ENCODE measurements at regions not wholly inside any gene's neighbourhood (a gene's known extent, or its start where the extent isn't known, plus 50 kb on each side); places are given as distances from the start of the nearest gene placed in this dataset.
"Not testable (repeated sequence)": the region's sequence is repeated elsewhere in the genome, so short reads cannot be mapped to it uniquely, and the experiment has no call there.

- no peak for DNase-seq
These were observed 713.9 kb downstream of the GATA3 start for GRCh38 chr10:8768341-8768740.

- no peak for DNase-seq
These were observed 714.4 kb downstream of the GATA3 start for GRCh38 chr10:8768852-8769251.

GRCh38 chr10:8776926-8777622, 722.6 kb downstream of the GATA3 start:
- no peak for DNase-seq

GRCh38 chr10:8778713-8779112, 724.2 kb downstream of the GATA3 start:
- no peak for DNase-seq

GRCh38 chr10:8787649-8788048, 733.2 kb downstream of the GATA3 start:
- DNase-seq, result no peak

- no peak for DNase-seq
These were observed 735.9 kb downstream of the GATA3 start for GRCh38 chr10:8790390-8790789.

- no peak for DNase-seq
These were observed 740.4 kb downstream of the GATA3 start for GRCh38 chr10:8794860-8795259.

- DNase-seq, result no peak
These were observed 745.9 kb downstream of the GATA3 start for GRCh38 chr10:8800426-8800825.

- DNase-seq, result no peak
These were observed 749.5 kb downstream of the GATA3 start for GRCh38 chr10:8803992-8804391.

GRCh38 chr10:8810677-8811076, 756.2 kb downstream of the GATA3 start:
- DNase-seq, result no peak

- no peak for DNase-seq
These were observed 756.7 kb downstream of the GATA3 start for GRCh38 chr10:8811201-8811600.

GRCh38 chr10:8815969-8816368, 761.5 kb downstream of the GATA3 start:
- no peak for DNase-seq

- DNase-seq, result no peak
These were observed 762.8 kb downstream of the GATA3 start for GRCh38 chr10:8817299-8817698.

- no peak for DNase-seq
These were observed 771.1 kb downstream of the GATA3 start for GRCh38 chr10:8825611-8826010.

- DNase-seq, result no peak
These were observed 775.1 kb downstream of the GATA3 start for GRCh38 chr10:8829592-8829991.

- no peak for DNase-seq
These were observed 775.6 kb downstream of the GATA3 start for GRCh38 chr10:8830048-8830447.

- no peak for DNase-seq
These were observed 776.4 kb downstream of the GATA3 start for GRCh38 chr10:8830876-8831275.

GRCh38 chr10:8835453-8836167, 781.1 kb downstream of the GATA3 start:
- no peak for DNase-seq

GRCh38 chr10:8840356-8840755, 785.9 kb downstream of the GATA3 start:
- DNase-seq, result no peak

GRCh38 chr10:8844141-8844540, 789.7 kb downstream of the GATA3 start:
- no peak for DNase-seq

GRCh38 chr10:8852546-8852945, 798.1 kb downstream of the GATA3 start:
- DNase-seq, result no peak

- no peak for DNase-seq
These were observed 798.6 kb downstream of the GATA3 start for GRCh38 chr10:8853048-8853447.

GRCh38 chr10:8868924-8869323, 814.4 kb downstream of the GATA3 start:
- DNase-seq, result not testable (repeated sequence)
